ENCODE measurements at regions not wholly inside any gene's neighbourhood (a gene's known extent, or its start where the extent isn't known, plus 50 kb on each side); places are given as distances from the start of the nearest gene placed in this dataset.

GRCh38 chr12:96134200-96134599, 60.0 kb upstream of the ELK3 start:
- DNase-seq: peak; percentile 23

- no peak for DNase-seq
These were observed 58.0 kb upstream of the ELK3 start for GRCh38 chr12:96136161-96136560.

- DNase-seq: no peak
These were observed 57.3 kb upstream of the ELK3 start for GRCh38 chr12:96136725-96137378.

- peak; percentile 18 for DNase-seq
These were observed 54.0 kb upstream of the ELK3 start for GRCh38 chr12:96140174-96140573.

GRCh38 chr12:96141216-96141912, 52.8 kb upstream of the ELK3 start:
- DNase-seq: no peak

GRCh38 chr12:96143392-96143791, 50.8 kb upstream of the ELK3 start:
- peak; percentile 37 for DNase-seq

GRCh38 chr12:96143827-96144565, 50.2 kb upstream of the ELK3 start:
- no peak for DNase-seq
